Rectal smooth muscle tissue (tissue), 1 donor: ENCODE measurements at regions not wholly inside any gene's neighbourhood (a gene's known extent, or its start where the extent isn't known, plus 50 kb on each side); places are given as distances from the start of the nearest gene placed in this dataset.

Source experiments
- H3K27ac ChIP-seq: one replicate; pipeline ENCODE4 v1.7.0; 2013; ENCODE audit warnings: low read depth, low read length, inconsistent platforms
- H3K27me3 ChIP-seq: one replicate; pipeline ENCODE4 v1.7.0; 2013; ENCODE audit warnings: low read length; ENCODE audit not compliant: control insufficient read depth, insufficient read depth
- H3K36me3 ChIP-seq: one replicate; pipeline ENCODE4 v1.7.0; 2013; ENCODE audit warnings: low read length; ENCODE audit not compliant: control insufficient read depth, insufficient read depth
- H3K4me1 ChIP-seq: one replicate; pipeline ENCODE4 v1.7.0; 2013; ENCODE audit warnings: low read length; ENCODE audit not compliant: control insufficient read depth, insufficient read depth
- H3K4me3 ChIP-seq: one replicate; pipeline ENCODE4 v1.7.0; 2013; ENCODE audit warnings: low read length
- H3K9ac ChIP-seq: one replicate; pipeline ENCODE4 v1.7.0; 2013; ENCODE audit warnings: low read length

DNA sequence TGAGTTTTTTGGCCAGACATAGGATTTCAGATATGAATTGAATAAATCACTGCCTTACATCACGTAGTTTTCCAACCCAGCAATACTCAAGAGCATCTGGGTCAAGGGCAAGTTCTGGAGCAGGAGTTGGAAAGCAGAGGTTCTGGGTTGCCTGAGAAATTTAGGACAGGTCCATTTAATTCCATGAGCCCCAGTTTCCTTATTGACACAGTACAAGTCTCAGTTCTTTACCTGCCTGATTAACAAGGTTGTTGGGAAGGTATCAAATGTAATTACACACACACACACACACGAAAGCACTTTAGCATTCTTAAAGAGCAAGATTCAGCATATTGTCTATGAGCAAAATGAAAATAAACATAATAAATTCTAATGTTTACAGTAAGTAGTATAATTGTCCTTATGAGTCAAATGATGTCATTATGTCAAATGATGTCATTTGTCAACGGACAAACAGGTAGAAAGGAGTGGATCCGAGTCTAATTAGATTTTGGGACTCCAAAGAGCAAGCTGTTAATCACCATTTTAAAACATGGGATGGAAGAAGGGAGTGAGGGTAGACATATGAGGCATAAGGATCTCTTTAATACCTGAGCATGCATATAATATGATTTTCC is 268.4 kb upstream of the ARGLU1 start:
- H3K4me3 ChIP-seq = no peak overlapping the region
- H3K36me3 ChIP-seq = no peaks in the 10 kb centered on the region
- H3K9ac ChIP-seq = no peak overlapping the region
- no peaks in the 10 kb centered on the region for H3K4me1 ChIP-seq
- H3K27me3 ChIP-seq = no peaks in the 10 kb centered on the region
- no peak overlapping the region for H3K27ac ChIP-seq

GRCh38 chr13:106835477-106835876 is 267.5 kb upstream of the ARGLU1 start:
- H3K36me3 ChIP-seq = no peaks in the 10 kb centered on the region
- H3K4me3 ChIP-seq = no peak overlapping the region
- H3K27me3 ChIP-seq = no peaks in the 10 kb centered on the region
- H3K27ac ChIP-seq = no peak overlapping the region
- H3K9ac ChIP-seq = no peak overlapping the region
- H3K4me1 ChIP-seq = no peaks in the 10 kb centered on the region

DNA sequence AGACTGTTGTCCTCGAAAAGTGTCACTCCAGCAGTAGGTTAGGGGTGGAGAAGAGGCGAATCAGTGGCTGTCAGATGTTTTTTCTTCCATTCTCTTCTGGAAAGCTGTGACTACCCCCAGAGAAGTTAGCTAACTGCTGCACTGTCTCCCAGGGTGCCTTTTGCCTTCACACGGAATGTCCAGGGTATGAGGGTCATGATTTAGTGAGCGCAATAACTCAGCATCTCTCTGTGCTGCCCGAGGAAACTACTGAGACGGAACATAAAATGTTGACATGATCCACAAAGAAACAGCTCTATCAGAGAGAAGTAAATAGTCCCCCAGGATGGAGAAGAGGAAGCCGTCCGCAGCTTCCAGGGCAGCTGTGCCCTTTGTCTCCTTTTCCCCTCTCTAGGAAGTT is 254.0 kb upstream of the ARGLU1 start:
- H3K36me3 ChIP-seq = no peaks in the 10 kb centered on the region
- H3K4me1 ChIP-seq = no peaks in the 10 kb centered on the region
- H3K27ac ChIP-seq = no peak overlapping the region
- H3K27me3 ChIP-seq = no peaks in the 10 kb centered on the region
- no peak overlapping the region for H3K9ac ChIP-seq
- no peak overlapping the region for H3K4me3 ChIP-seq

DNA sequence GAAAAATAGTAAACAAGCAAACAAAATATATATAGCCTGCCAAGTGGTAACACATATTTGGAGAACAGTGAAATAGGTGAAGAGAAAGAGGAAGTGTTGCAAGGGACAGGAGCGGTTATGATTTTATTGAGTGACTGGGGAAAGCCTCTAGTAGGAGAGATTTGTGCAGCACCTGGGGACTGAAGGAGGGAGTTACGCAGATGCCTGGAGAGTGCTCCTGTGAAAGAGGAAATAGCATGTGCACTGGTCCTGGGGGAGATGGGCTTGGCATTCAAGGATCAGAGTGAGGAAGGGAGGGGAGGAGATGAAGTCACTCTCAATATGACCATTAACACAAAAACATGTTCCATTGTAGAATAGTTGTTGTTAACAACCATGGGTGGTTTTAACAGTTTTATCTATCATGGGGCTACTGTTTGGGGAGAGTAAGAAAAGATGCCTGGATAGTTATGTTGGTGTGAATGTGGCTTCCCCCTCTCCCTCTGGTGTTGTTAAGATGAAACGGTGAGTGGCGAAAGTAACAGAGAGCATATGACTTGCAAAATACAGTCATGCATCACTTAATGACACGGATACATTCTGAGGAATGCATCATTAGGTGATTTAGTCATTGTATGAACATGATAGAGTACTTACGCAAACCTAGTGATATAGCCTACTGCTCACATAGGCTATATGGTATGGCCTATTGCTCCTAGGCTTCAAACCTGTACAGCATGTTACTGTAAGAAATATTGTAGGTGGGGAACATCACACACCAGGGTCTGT is 251.7 kb upstream of the ARGLU1 start:
- H3K4me3 ChIP-seq = no peak overlapping the region
- no peaks in the 10 kb centered on the region for H3K27me3 ChIP-seq
- no peaks in the 10 kb centered on the region for H3K36me3 ChIP-seq
- no peaks in the 10 kb centered on the region for H3K4me1 ChIP-seq
- no peak overlapping the region for H3K9ac ChIP-seq
- H3K27ac ChIP-seq = no peak overlapping the region

GRCh38 chr13:106818971-106819370 is 251.0 kb upstream of the ARGLU1 start:
- H3K4me1 ChIP-seq = no peaks in the 10 kb centered on the region
- no peak overlapping the region for H3K27ac ChIP-seq

GRCh38 chr13:106815545-106815944 is 247.6 kb upstream of the ARGLU1 start:
- H3K36me3 ChIP-seq = no peaks in the 10 kb centered on the region
- H3K27ac ChIP-seq = no peak overlapping the region
- H3K9ac ChIP-seq = no peak overlapping the region
- no peaks in the 10 kb centered on the region for H3K27me3 ChIP-seq
- no peaks in the 10 kb centered on the region for H3K4me1 ChIP-seq
- no peak overlapping the region for H3K4me3 ChIP-seq

More at GRCh38 chr13:106818971-106819370, 251.0 kb upstream of the ARGLU1 start:
- H3K4me3 ChIP-seq = no peak overlapping the region
- no peak overlapping the region for H3K9ac ChIP-seq
- no peaks in the 10 kb centered on the region for H3K36me3 ChIP-seq
- H3K27me3 ChIP-seq = no peaks in the 10 kb centered on the region

GRCh38 chr13:106814463-106814862 is 246.5 kb upstream of the ARGLU1 start:
- H3K27ac ChIP-seq = no peak overlapping the region

DNA sequence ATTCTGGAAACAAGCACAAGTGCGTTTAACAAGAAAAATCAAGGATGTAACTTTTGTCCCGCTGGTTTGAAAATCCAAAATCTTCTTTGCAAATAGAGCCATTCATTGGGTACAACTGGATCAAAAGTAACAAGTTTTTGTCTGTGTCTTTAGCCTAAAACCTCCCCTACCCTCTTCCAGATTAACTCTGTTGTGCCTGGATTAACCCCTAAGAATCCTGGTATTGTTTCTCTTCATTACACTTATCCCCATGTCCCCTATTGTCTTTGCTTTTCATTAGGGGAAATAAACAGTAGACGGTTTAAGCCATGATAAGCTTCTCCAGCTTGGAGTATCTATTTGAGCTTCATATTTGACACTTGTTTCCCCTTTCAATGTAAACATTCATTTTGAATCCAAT is 242.1 kb upstream of the ARGLU1 start:
- H3K4me3 ChIP-seq = no peak overlapping the region
- H3K27me3 ChIP-seq = no peaks in the 10 kb centered on the region
- no peaks in the 10 kb centered on the region for H3K4me1 ChIP-seq
- H3K9ac ChIP-seq = no peak overlapping the region
- H3K27ac ChIP-seq = no peak overlapping the region
- H3K36me3 ChIP-seq = no peaks in the 10 kb centered on the region

More at GRCh38 chr13:106814463-106814862, 246.5 kb upstream of the ARGLU1 start:
- no peak overlapping the region for H3K4me3 ChIP-seq
- H3K36me3 ChIP-seq = no peaks in the 10 kb centered on the region
- no peaks in the 10 kb centered on the region for H3K27me3 ChIP-seq
- H3K9ac ChIP-seq = no peak overlapping the region
- no peaks in the 10 kb centered on the region for H3K4me1 ChIP-seq

GRCh38 chr13:106804991-106805390 is 237.1 kb upstream of the ARGLU1 start:
- Histone ChIP-seq H3K36me3 (no peaks in the 10 kb centered on the region), H3K27me3 (no peaks in the 10 kb centered on the region), H3K27ac (no peak overlapping the region), H3K4me3 (no peak overlapping the region), H3K9ac (no peak overlapping the region), H3K4me1 (no peaks in the 10 kb centered on the region)

DNA sequence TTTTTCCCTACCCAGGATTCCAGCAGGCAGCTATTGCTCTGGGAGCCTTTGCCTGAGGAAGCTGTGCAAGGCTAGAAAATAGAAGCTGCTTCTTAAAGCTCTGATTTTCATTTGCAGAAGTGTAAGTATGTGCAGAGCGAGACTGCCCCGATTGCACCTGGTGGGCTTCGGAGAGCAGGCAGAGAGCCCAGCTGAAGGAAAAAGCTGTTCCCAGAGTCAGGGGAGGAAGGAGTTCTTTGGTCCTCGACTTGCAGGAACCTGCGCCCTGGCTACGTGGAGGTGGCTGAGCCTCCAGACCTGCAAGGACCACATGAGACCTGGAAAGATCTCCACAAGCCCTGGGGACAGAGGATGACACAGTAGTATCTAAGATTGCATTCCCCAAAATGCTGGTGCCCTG is 235.0 kb upstream of the ARGLU1 start:
- Histone ChIP-seq H3K27me3 (no peaks in the 10 kb centered on the region), H3K27ac (no peak overlapping the region), H3K4me1 (no peaks in the 10 kb centered on the region), H3K36me3 (no peaks in the 10 kb centered on the region), H3K4me3 (no peak overlapping the region), H3K9ac (no peak overlapping the region)

GRCh38 chr13:106799781-106800335 is 231.9 kb upstream of the ARGLU1 start:
- H3K36me3 ChIP-seq = no peaks in the 10 kb centered on the region
- H3K4me1 ChIP-seq = no peaks in the 10 kb centered on the region
- no peak overlapping the region for H3K4me3 ChIP-seq
- H3K27me3 ChIP-seq = no peaks in the 10 kb centered on the region
- no peak overlapping the region for H3K9ac ChIP-seq
- H3K27ac ChIP-seq = no peak overlapping the region

DNA sequence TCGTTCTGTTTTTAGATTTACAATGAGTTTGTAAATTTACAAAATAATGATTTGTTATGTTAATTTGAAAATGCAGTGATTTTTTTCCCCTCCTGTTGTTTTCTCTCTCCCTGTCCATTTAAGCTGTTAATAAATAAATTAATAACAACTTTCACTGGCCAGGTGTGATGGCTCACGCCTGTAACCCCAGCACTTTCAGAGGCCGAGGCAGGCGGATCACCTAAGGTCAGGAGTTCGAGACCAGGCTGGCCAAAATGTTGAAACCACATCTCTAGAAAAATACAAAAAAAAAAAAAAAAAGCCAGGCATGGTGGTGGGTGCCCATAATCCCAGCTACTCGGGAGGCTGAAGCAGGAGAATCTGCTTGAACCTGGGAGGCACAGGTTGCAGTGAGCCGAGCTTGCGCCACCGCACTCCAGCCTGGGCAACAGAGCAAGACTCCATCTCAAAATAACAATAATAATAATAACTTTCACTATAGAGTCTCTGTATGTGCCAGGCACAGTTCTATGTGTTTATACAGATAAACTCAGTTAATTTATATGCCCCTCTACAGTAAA is 229.2 kb upstream of the ARGLU1 start:
- Histone ChIP-seq H3K4me3 (no peak overlapping the region), H3K27me3 (no peaks in the 10 kb centered on the region), H3K36me3 (no peaks in the 10 kb centered on the region)

More for the DNA sequence above, 229.2 kb upstream of the ARGLU1 start:
- Histone ChIP-seq H3K9ac (no peak overlapping the region), H3K4me1 (no peaks in the 10 kb centered on the region), H3K27ac (no peak overlapping the region)
